Effector memory CD8-positive, alpha-beta T cell (primary cell): ENCODE measurements at regions not wholly inside any gene's neighbourhood (a gene's known extent, or its start where the extent isn't known, plus 50 kb on each side); places are given as distances from the start of the nearest gene placed in this dataset.
"Not testable (repeated sequence)": the region's sequence is repeated elsewhere in the genome, so short reads cannot be mapped to it uniquely, and the experiment has no call there.

ENCODE experiments used
- ATAC-seq: fragments of 150-1000 bp; cut with Tn5 transposase; replicated peaks from 2 replicates; pipeline ENCODE4 v1.10.0; 2021; ENCODE audit warnings: mild to moderate bottlenecking, moderate library complexity
- DNase-seq, 3 experiments: peaks; one replicate each; pipeline ENCODE4 v3.0.0; 2021
- H3K27ac Mint-ChIP-seq, 2 donors: one replicate each; pipeline ENCODE4 v1.8.0; 2022; ENCODE audit warnings: mild to moderate bottlenecking in 2 of 2, mixed read lengths in 2 of 2, moderate library complexity in 2 of 2
- H3K27me3 Mint-ChIP-seq, 2 donors: one replicate each; pipeline ENCODE4 v1.8.0; 2022; ENCODE audit warnings: mixed read lengths in 2 of 2
- H3K36me3 Mint-ChIP-seq: one replicate; pipeline ENCODE4 v1.8.0; 2022; ENCODE audit warnings: mild to moderate bottlenecking, moderate library complexity, mixed read lengths; ENCODE audit not compliant: insufficient read depth
- H3K4me1 Mint-ChIP-seq, 2 donors: one replicate each; pipeline ENCODE4 v1.8.0; 2022; ENCODE audit warnings: low read depth in 2 of 2, mixed read lengths in 2 of 2
- H3K4me3 Mint-ChIP-seq, 2 donors: one replicate each; pipeline ENCODE4 v1.8.0; 2022; ENCODE audit warnings: mild to moderate bottlenecking in 2 of 2, mixed read lengths in 2 of 2, moderate library complexity in 2 of 2
- H3K9me3 Mint-ChIP-seq, 2 donors: one replicate each; pipeline ENCODE4 v1.8.0; 2022; ENCODE audit warnings: mixed read lengths in 2 of 2

DNA sequence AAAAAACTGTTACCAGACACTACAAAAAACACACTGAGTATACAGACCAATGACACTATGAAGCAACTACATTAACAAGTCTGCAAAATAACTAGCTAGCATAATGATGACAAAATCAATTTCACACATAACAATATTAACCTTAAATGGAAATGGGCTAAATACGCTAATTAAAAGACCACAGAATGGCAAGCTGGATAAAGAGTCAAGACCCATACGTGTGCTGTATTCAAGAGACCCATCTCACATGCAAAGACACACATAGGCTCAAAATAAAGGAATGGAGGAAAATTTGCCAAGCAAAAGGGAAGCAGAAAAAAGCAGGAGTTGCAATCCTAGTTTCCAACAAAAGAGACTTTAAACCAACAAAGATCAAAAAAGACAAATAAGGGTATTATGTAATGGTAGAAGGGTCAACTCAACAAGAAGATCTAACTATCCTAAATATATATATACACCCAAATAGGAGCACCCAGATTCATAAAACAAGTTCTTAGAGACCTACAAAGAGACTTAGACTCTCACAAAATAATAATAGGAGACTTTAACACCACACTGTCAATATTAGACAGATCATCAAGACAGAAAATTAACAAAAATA, 158.6 kb downstream of the ALDH8A1 start:
- not testable (repeated sequence) for DNase-seq, H3K27ac Mint-ChIP-seq, H3K4me3 Mint-ChIP-seq, H3K4me1 Mint-ChIP-seq, H3K36me3 Mint-ChIP-seq, ATAC-seq
- peaks cover 20 to 25% of the 10 kb centered on the region in 2 donors for H3K27me3 Mint-ChIP-seq
- peaks cover 10 to 16% of the 10 kb centered on the region in 2 donors for H3K9me3 Mint-ChIP-seq

DNA sequence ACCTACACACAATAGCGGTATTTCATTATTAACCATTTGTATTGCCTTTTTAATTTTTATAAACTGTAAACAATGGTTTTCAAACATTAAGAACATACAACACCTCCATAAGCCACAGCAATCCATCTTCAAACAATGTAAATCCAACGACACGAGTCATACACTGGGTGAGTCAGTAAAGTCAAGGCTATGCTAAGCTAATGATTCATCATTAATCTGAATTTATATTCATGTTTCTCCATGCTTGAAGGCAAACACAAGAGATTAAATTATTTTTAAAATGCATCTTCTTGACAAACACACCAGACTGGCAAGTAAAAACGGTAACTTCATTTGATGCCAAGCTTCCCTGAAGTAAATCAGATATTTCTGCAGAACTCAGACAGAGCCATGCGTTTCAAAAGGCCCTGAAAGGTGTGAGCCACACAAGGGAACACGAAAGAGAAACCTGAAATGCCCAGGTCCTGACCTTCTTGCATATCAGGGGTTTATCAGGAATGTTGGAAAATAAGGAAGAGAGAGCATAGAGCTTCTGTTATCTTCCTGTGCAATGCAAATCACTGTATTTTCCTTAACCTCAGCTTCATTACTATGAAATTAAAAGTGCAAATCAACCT, 162.5 kb downstream of the ALDH8A1 start:
- no peaks in the 10 kb centered on the region for H3K36me3 Mint-ChIP-seq
- H3K27ac Mint-ChIP-seq = no peak overlapping the region
- H3K4me3 Mint-ChIP-seq = no peak overlapping the region
- DNase-seq (no peak), ATAC-seq (no peak)
- H3K27me3 Mint-ChIP-seq = peaks cover 10 to 11% of the 10 kb centered on the region in 2 donors
- H3K9me3 Mint-ChIP-seq = peaks cover 7 to 9% of the 10 kb centered on the region in 2 donors
- no peaks in the 10 kb centered on the region for H3K4me1 Mint-ChIP-seq

DNA sequence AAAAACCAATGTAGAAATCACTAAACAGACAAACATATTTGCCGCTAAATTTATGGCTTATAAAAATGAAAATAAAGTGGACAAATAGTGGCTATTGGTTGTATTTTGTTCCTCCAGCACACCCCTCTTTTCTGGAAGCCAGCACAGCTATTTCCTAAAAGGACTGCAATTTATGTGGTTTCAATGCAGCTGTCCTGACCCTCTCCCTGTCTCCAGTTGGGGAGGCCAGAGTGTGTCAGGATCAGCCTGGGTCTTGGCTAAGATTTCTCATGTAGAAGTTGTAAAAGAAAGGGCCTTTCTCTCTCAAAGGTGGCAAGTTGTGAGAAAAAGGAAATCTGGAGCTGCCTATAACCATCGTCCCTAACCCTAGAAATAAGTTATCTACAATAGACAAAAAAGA, 165.6 kb downstream of the ALDH8A1 start:
- DNase-seq (no peak), ATAC-seq (no peak)
- Mint-ChIP-seq H3K9me3 (no peaks in the 10 kb centered on the region), H3K27me3 (no peaks in the 10 kb centered on the region), H3K4me3 (no peak overlapping the region), H3K4me1 (no peaks in the 10 kb centered on the region), H3K36me3 (no peaks in the 10 kb centered on the region), H3K27ac (no peak overlapping the region)

DNA sequence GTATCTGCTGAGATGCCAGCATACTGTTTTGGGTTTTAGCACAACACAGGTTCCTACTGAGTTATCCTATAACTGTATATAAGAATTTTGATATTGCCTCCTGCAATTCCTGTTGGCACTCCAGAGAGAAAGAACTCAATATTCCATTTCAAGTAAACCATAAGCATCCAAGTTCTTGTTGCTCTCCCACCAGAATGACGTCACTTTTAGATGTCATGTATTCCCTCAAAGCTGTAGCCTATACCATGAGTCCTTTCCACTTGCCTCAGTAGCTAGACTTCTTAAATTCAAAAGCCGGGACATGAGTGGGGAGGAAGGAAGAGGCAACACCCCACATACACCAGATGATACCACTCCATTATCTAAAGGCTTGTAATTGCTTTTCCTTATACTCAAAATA, 171.5 kb downstream of the ALDH8A1 start:
- DNase-seq (no peak), ATAC-seq (no peak)
- H3K27ac Mint-ChIP-seq = no peak overlapping the region

DNA sequence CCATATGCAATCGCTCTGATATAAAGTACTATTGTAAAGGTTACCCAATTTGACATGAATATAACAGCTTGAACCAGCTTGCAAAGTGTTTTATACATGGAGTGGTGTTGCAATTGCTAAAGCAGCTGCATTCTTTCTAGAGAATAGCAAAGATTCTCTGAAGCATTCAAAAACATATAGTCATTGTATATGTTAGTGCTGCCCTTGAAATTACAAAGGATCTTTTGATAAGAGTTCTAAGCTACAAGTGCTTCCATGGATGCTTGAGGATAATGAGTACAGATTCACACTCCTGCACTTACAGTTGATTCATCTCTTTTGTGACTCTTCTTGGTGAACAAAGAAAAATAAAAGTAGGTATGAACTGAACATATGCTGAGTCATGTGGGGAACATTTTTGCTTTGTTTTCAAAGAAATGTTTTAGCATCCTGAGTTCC, 175.7 kb downstream of the ALDH8A1 start:
- H3K9me3 Mint-ChIP-seq = no peaks in the 10 kb centered on the region
- DNase-seq = no peak
- no peak for ATAC-seq
- H3K27me3 Mint-ChIP-seq = peaks cover 17 to 53% of the 10 kb centered on the region in 2 donors
- no peak overlapping the region for H3K27ac Mint-ChIP-seq
- H3K4me1 Mint-ChIP-seq = no peaks in the 10 kb centered on the region
- H3K36me3 Mint-ChIP-seq = no peaks in the 10 kb centered on the region
- H3K4me3 Mint-ChIP-seq = no peak overlapping the region

More for the DNA sequence above, 171.5 kb downstream of the ALDH8A1 start:
- Mint-ChIP-seq H3K9me3 (no peaks in the 10 kb centered on the region), H3K27me3 (peaks cover 11 to 32% of the 10 kb centered on the region in 2 donors), H3K4me1 (no peaks in the 10 kb centered on the region), H3K36me3 (no peaks in the 10 kb centered on the region), H3K4me3 (no peak overlapping the region)

DNA sequence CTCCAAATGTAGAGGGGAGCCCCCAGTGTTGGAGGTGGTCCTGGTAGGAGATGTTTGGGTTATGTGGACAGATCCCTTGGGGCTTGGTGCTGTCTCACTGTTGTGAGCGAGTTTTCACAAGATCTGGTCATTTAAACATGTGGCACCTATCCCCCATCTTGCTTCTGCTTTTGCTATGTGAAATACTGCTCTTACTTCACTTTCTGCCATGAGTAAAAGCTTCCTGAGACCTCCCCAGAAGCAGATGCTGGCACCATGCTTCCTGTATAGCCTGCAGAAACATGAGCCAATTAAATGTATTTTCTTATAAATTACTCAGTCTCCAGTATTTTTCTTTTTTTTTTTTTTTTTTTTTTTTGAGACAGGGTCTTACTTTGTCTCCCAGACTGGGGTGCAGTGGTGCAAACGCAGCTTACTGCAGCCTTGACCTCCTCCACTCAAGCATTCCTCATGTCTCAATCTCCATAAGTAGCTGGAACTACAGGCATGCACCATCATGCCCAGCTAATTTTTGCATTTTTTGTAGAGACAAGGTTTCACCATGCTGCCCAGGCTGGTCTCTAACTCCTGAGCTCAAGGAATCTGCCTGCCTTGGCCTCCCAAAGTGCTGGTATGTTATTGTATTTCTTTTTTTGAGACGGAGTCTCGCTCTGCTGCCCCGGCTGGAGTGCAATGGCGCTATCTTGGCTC, 177.1 kb downstream of the ALDH8A1 start:
- Mint-ChIP-seq H3K27me3 (peaks cover 25 to 63% of the 10 kb centered on the region in 2 donors), H3K9me3 (no peaks in the 10 kb centered on the region), H3K27ac (no peak overlapping the region), H3K36me3 (no peaks in the 10 kb centered on the region), H3K4me3 (no peak overlapping the region), H3K4me1 (no peaks in the 10 kb centered on the region)
- DNase-seq (no peak), ATAC-seq (no peak)

DNA sequence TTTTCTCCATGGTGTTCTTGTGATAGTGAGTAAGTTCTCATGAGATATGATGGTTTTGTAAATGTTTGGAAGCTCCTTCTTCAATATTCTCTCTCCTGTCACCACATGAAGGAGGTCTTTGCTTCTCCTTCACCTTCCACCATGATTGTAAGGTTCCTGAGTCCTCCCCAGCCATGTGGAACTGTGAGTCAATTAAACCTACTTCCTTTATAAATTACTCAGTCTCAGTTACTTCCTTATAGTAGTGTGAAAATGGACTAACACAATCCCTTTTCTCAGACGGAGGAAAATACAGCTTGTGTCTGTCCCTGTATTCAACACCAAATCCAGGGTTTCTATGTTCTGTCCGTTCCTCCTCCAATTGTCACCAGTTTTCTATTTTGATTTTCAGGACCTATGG, 181.0 kb downstream of the ALDH8A1 start:
- H3K4me1 Mint-ChIP-seq = no peaks in the 10 kb centered on the region
- no peak overlapping the region for H3K4me3 Mint-ChIP-seq
- peaks cover 26 to 55% of the 10 kb centered on the region in 2 donors for H3K27me3 Mint-ChIP-seq
- no peaks in the 10 kb centered on the region for H3K9me3 Mint-ChIP-seq
- no peak overlapping the region for H3K27ac Mint-ChIP-seq
- no peak for DNase-seq
- no peak for ATAC-seq
- no peaks in the 10 kb centered on the region for H3K36me3 Mint-ChIP-seq

DNA sequence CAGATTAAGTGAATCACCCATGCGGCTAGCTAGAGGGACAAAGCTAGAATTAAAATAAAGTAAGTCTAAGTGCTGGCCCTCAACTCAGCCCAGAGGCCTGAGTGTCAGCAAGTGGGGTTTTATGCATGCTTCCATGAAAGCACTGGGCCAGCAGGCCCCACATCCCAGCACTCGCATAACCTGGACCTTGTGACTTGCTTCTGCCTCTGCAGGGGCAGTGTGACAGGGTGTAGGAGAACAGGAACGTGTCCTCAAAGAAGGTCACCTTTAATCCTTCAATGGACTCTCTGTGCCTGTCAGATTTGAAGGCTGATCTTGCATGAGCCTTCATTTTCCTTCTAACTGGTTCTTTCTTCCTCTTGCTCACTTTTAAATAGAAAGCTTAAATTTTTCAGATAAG, 183.4 kb downstream of the ALDH8A1 start:
- Mint-ChIP-seq H3K4me1 (no peaks in the 10 kb centered on the region), H3K4me3 (no peak overlapping the region), H3K27ac (no peak overlapping the region), H3K9me3 (no peaks in the 10 kb centered on the region), H3K27me3 (peaks cover 34 to 63% of the 10 kb centered on the region in 2 donors), H3K36me3 (no peaks in the 10 kb centered on the region)
- DNase-seq = no peak
- no peak for ATAC-seq

DNA sequence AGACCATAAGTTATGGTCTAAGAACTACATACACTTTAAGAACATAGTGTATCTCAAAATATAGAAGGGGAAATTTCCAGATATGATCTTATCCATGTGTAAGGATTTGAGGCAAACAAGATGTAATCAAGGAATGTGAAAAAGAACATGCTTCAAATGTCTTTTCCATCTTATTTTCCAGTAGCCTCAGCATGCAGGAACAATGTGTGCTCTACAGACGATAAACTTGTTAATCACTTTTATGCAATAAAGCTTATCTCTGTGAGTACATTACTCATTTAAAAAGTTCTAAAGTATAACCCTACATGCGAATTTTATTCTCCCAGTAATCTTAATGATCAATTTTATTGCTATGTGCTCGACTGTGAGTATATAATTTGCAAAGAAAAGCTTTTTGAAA, 185.2 kb downstream of the ALDH8A1 start:
- H3K4me3 Mint-ChIP-seq = no peak overlapping the region
- no peaks in the 10 kb centered on the region for H3K4me1 Mint-ChIP-seq
- DNase-seq (no peak), ATAC-seq (no peak)
- H3K27me3 Mint-ChIP-seq = peaks cover 31 to 60% of the 10 kb centered on the region in 2 donors
- no peaks in the 10 kb centered on the region for H3K9me3 Mint-ChIP-seq
- no peaks in the 10 kb centered on the region for H3K36me3 Mint-ChIP-seq
- H3K27ac Mint-ChIP-seq = no peak overlapping the region

DNA sequence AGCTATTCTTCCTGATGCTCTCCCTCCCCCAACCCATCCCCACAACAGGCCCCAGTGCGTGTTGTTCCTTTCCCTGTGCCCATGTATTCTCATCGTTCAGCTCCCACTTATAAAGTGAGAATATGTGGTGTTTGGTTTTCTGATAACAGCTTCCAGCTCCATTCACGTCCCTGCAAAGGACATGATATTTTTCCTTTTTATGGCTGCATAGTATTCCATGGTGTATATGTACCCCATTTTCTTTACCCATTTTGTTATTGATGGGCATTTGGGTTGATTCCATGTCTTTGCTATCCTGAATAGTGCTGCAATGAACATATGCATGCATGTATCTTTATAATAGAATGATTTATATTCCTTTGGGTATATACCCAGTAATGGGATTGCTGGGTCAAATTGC, 186.3 kb downstream of the ALDH8A1 start:
- not testable (repeated sequence) for H3K9me3 Mint-ChIP-seq, ATAC-seq, H3K27ac Mint-ChIP-seq, DNase-seq, H3K36me3 Mint-ChIP-seq, H3K4me1 Mint-ChIP-seq, H3K4me3 Mint-ChIP-seq
- H3K27me3 Mint-ChIP-seq = peaks cover 27 to 48% of the 10 kb centered on the region in 2 donors

DNA sequence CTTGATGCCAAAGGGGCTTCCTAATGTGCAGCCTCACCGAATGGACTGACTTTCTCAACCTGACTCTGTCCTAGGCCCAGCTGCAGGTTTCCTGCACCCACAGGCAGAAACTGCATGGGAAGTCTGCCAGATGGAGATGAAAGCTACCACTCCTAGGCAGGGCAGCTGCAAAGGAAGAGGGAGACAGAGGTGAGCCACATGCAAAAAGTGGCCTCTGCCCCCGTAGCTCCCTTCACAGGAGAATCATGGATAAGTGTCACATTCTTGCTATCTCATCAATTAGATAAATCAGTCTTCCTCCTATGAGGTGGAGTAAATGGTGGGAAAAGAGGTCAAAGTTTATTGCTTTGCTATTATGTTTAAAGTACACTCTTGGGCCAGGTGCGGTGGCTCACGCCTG, 191.3 kb downstream of the ALDH8A1 start:
- Mint-ChIP-seq H3K27ac (no peak overlapping the region), H3K36me3 (no peaks in the 10 kb centered on the region), H3K4me3 (no peak overlapping the region), H3K27me3 (peaks cover 28 to 52% of the 10 kb centered on the region in 2 donors), H3K4me1 (no peaks in the 10 kb centered on the region), H3K9me3 (no peaks in the 10 kb centered on the region)
- DNase-seq (no peak), ATAC-seq (no peak)

DNA sequence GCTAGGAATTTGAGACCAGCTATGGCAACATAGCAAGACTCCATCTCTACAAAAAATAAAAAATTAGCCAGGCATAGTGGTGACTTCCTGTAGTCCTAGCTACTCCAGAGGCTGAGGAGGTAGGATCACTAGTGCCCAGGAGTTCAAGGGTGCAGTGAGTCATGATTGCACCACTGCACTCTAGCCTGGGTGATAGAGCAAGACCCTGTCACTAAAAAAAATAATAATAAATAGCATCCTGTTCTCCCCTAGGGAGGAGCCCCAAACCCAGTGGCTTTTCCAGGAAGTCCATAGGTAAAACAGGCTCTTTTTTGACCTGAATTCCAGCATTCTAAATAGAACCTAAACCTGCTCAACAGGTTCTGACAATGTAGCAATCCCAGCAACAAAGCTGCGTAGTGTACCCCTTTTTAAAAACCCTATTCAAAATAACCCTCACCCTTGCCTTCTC, 192.0 kb downstream of the ALDH8A1 start:
- Mint-ChIP-seq H3K4me1 (no peaks in the 10 kb centered on the region), H3K4me3 (no peak overlapping the region), H3K36me3 (no peaks in the 10 kb centered on the region), H3K27ac (no peak overlapping the region), H3K27me3 (peaks cover 21 to 51% of the 10 kb centered on the region in 2 donors), H3K9me3 (no peaks in the 10 kb centered on the region)
- DNase-seq (no peak), ATAC-seq (no peak)

DNA sequence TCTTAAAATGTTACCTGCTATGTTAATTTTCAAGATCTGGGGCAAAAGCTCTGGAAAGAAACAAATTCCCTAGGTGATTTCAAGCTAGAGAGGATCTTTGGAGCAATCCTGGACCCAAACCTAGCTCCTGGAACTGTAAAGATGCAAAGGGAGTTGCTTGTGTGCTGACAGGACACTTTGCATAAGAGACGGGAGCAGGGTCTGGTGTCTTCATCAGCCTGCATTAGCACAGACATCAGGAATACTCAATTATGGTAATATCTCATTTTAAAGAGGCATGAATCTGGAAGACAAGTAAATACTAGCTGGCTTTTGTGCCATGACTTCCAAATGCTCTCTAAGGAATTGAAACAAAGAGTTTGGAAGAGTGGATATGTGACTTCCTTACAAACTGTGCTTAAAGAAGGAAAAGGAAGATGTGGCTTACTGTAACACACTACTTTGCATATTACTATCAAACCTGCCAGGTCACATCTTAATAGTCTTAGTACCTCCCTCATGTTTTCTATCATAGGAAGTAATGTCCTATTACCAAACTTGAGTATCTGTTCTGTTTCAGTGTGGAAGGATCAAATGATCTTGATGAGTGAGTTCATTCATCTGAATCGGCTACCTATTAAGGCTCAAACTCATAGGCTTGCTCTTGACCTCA, 193.4 kb downstream of the ALDH8A1 start:
- H3K4me1 Mint-ChIP-seq = no peaks in the 10 kb centered on the region
- no peaks in the 10 kb centered on the region for H3K36me3 Mint-ChIP-seq
- H3K27me3 Mint-ChIP-seq = peaks cover 20 to 51% of the 10 kb centered on the region in 2 donors
- H3K27ac Mint-ChIP-seq = no peak overlapping the region
- DNase-seq = no peak
- no peaks in the 10 kb centered on the region for H3K9me3 Mint-ChIP-seq
- H3K4me3 Mint-ChIP-seq = no peak overlapping the region
- no peak for ATAC-seq
